ENCODE measurements at regions not wholly inside any gene's neighbourhood (a gene's known extent, or its start where the extent isn't known, plus 50 kb on each side); places are given as distances from the start of the nearest gene placed in this dataset.
A peak's percentile ranks its signal among the peaks of the same experiment; 100 is the strongest.

- DNase-seq (ENCODE audit: low spot score in 2 of 2) = no peak
These were observed 186.5 kb upstream of the PPP2R3A start for GRCh38 chr3:135779024-135779423.

GRCh38 chr3:135779590-135780235, 185.8 kb upstream of the PPP2R3A start:
- FAIRE-seq (no peak), DNase-seq (ENCODE audit: low spot score in 2 of 2) (no peak)

More at GRCh38 chr3:135779024-135779423, 186.5 kb upstream of the PPP2R3A start:
- no peak for FAIRE-seq

DNA sequence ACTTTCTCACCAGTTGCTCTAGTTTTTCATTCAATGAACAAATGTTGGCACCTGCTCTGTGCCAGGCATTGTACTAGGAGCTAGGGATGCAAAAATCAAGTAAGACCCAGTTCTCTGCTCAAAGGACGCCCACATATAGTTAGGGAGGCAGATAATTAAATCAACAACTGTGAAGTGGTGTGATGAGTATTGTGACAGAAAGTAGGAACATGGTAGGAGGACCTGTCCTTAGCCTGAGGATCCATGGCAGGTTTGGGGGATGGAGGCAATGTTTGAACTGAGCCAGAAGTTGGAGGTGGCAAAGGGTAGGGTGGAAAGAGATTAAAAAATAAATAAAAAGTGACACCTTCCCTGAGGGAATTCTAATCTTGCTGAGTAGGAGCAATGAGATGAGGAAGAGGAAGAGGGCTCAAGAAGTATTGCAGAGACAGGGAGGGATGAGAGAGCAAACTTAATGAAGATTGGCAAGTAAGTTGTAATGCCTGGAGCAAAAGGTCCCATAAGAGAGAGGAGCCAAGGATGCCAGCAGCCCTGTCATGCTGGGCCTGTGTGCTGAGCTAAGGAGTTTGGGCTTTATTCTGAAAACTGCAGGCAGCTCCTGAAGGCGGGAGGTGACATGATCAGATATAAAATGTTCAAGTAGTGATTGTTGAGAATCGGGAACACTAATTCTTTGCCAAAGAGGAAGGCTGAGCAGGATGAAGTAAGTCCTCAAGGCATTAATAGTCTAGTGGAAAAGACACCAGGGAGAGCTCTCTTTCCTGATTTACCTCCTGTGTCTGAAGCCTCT, 184.3 kb upstream of the PPP2R3A start:
- no peak for FAIRE-seq
- DNase-seq (ENCODE audit: low spot score in 2 of 2) = no peak

DNA sequence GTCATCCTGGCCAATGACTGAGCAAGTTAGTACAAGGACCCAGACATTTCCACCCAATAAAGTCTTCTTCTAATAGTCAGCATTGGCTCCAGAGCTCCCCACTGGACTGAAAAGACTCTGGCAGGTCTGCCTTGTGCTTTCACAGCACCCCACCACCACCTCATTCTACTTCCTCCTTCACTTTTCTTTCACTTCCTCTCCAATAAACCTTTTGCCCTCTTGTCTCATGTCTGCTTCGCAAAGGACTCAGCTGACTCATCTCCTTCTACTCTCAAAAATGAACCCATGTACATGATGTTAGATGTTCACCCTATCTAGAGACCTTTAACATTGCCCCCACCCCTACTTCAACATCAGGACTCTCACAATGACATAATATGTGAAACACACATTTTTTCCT, 181.0 kb upstream of the PPP2R3A start:
- FAIRE-seq (no peak), DNase-seq (ENCODE audit: low spot score in 2 of 2) (no peak)

DNA sequence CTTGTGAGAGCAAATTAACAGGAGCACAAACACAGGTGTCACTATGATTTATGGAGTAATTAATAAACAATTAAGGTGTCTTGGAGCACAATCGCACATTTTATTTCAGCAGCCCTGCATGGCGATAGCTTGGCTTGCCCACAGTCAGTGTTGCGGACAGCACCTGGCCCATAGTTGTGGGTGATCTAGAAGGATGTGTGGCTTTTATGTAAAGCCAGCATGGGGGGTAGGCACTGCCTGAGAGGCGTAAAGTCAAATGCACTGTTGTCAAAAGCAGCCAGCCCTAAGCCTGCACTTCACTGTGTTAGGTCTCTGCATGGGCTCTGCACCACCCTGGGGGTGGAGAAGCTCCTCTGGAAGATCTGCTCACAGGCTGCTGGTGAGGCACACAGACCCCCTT, 177.4 kb upstream of the PPP2R3A start:
- FAIRE-seq = no peak

GRCh38 chr3:135788978-135789377, 176.6 kb upstream of the PPP2R3A start:
- FAIRE-seq (no peak), DNase-seq (ENCODE audit: low spot score in 2 of 2) (no peak)

More for the DNA sequence above, 177.4 kb upstream of the PPP2R3A start:
- DNase-seq (ENCODE audit: low spot score in 2 of 2) = no peak

DNA sequence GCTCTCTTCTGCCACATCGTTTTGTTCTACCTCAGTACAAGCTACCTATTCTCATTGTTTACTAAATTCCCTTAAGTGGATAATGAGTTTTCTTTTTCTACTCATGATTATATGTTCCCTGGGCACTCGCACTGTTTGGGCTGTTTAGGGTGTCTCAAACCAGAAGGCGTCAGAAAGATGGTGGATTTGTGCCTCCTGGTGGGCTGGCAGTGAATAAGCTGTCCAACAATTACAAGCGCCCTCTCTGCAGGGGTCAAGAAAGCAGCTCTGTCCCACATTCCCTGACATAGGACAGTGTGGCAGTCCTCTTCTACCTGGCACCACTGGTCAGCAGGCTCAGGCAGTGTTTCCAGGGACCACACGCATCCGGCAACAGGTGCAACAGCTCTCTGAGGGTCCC, 173.4 kb upstream of the PPP2R3A start:
- DNase-seq (ENCODE audit: low spot score in 2 of 2) = no peak
- no peak for FAIRE-seq

- no peak for FAIRE-seq
- no peak for DNase-seq (ENCODE audit: low spot score in 2 of 2)
These were observed 172.6 kb upstream of the PPP2R3A start for GRCh38 chr3:135792858-135793475.

- DNase-seq (ENCODE audit: low spot score in 2 of 2) = no peak
- no peak for FAIRE-seq
These were observed 165.4 kb upstream of the PPP2R3A start for GRCh38 chr3:135800071-135800549.

GRCh38 chr3:135801018-135801417, 164.5 kb upstream of the PPP2R3A start:
- DNase-seq (ENCODE audit: low spot score in 2 of 2) (no peak), FAIRE-seq (no peak)

GRCh38 chr3:135802171-135802570, 163.4 kb upstream of the PPP2R3A start:
- FAIRE-seq = no peak

GRCh38 chr3:135803028-135803692, 162.4 kb upstream of the PPP2R3A start:
- DNase-seq (ENCODE audit: low spot score in 2 of 2) = no peak
- no peak for FAIRE-seq

More at GRCh38 chr3:135802171-135802570, 163.4 kb upstream of the PPP2R3A start:
- no peak for DNase-seq (ENCODE audit: low spot score in 2 of 2)

DNA sequence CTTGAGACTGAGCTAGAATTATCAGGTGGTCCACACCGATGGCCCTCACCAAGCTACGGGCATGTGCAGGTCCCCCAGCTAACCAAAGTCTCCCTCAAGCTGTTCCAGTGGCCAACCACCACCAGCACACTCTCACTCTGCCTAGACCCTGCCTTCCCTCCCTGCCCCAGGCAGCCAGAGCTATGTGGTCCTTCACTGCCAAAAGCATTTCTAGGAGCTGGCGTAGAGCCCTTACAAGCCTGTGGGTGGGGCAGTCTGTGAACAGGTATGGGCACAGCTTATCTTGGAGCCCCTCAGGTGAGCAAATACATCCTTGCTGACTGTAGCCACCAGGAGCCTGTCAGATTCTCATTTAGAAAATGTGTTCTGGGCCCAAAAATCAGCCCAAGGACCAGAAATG, 159.8 kb upstream of the PPP2R3A start:
- FAIRE-seq (no peak), DNase-seq (ENCODE audit: low spot score in 2 of 2) (no peak)

DNA sequence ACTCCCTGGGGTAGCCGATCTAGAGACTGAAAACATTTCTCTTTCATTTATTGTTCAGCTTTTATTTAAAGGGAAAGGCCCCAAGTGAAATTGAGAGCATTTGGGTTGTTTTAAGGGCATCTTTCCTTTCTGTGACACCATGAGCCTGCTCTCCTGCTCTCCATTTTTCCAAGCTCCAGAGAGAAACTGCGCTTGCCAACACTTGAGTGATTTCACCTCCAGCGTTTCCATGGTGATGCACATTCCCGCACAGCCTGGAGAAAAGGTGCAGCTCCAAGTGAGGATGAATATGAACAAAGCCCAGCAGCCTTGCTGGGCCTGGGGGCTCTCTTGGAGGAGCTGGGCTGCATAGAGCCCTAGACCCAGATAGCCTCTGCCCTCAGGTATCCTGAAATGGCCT, 159.2 kb upstream of the PPP2R3A start:
- no peak for FAIRE-seq
- peak in 1 of 2 donors; percentile 20 for DNase-seq (ENCODE audit: low spot score in 2 of 2)

GRCh38 chr3:135807879-135808278, 157.6 kb upstream of the PPP2R3A start:
- no peak for FAIRE-seq

DNA sequence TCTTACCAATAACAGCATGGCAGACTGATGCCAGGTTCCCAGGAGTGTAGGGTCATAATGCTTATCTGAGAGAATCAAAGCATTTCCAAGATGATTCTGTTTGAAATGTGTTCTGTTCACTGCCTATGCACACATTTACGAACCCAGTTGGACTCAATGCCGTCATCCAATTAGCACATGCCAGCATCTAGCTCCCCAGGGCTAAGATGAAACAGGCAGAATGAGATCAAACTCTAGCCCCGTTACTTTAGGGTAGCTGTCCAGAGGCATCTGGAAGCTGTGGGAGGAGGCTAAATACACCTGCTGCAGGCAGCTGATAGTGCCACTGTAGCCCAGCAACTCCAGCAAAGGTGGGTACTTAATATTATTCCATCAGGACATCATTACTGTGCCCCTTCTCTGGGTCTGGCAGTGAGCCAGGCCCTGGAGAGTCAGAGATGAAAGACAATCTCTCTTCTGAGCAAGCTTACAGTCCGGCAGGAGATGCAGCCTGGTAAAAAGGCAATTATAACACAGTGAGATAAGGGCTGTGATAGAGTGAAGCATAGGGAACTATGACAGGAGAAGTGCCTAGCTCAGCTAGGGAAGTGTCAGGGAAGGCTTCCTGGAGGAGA, 156.4 kb upstream of the PPP2R3A start:
- FAIRE-seq (no peak), DNase-seq (ENCODE audit: low spot score in 2 of 2) (no peak)

More at GRCh38 chr3:135807879-135808278, 157.6 kb upstream of the PPP2R3A start:
- no peak for DNase-seq (ENCODE audit: low spot score in 2 of 2)

- no peak for FAIRE-seq
- no peak for DNase-seq (ENCODE audit: low spot score in 2 of 2)
These were observed 153.9 kb upstream of the PPP2R3A start for GRCh38 chr3:135811651-135812050.

GRCh38 chr3:135812057-135812456, 153.5 kb upstream of the PPP2R3A start:
- FAIRE-seq = no peak
- no peak for DNase-seq (ENCODE audit: low spot score in 2 of 2)

- no peak for DNase-seq (ENCODE audit: low spot score in 2 of 2)
- FAIRE-seq = no peak
These were observed 131.1 kb upstream of the PPP2R3A start for GRCh38 chr3:135834465-135834864.

GRCh38 chr3:135837977-135838631, 127.4 kb upstream of the PPP2R3A start:
- DNase-seq (ENCODE audit: low spot score in 2 of 2) = no peak
- no peak for FAIRE-seq

Data from frontal cortex (tissue), 3 donors.